Esophagus squamous epithelium (tissue), 4 donors: ENCODE measurements at regions not wholly inside any gene's neighbourhood (a gene's known extent, or its start where the extent isn't known, plus 50 kb on each side); places are given as distances from the start of the nearest gene placed in this dataset.

Source experiments
- POLR2A ChIP-seq, 4 donors: fragments of 450-650 bp; IDR thresholded peaks; one replicate each; pipeline ENCODE4 v1.6.1; 2017; ENCODE audit warnings: antibody characterized with exemption in 4 of 4, mild to moderate bottlenecking in 4 of 4, moderate library complexity in 3 of 4
- TF ChIP-seq, protein P1 (sequence below), 6 experiments: fragments of 450-650 bp in 4 of 6; fragments of 200-600 bp in 2 of 6; sonication (generic) in 2 of 6; IDR thresholded peaks; one replicate each; pipeline ENCODE4 v1.5.1; 2016 to 2019; ENCODE audit warnings: antibody characterized with exemption in 6 of 6, mild to moderate bottlenecking in 4 of 6, moderate library complexity in 4 of 6

DNA sequence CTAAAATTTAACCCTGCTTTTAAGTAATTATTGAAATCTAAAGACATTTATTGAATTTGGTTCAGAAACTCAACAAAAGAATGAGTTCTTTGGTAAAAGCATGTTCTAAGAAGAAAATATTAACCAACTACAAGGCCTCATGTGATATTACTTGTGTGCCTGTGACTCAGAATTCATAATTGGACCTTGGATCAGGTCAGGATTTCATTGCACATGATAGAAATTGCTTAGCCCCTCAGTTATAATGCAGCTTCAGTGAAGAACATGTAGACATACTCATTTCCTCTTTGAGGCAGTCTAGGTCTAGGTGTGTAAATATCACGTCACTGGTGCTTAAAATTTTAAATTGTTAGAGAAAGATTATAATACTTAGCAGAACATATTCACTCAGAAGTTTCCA is 410.0 kb upstream of the SOX9 start:
- TF ChIP-seq, protein P1, sequence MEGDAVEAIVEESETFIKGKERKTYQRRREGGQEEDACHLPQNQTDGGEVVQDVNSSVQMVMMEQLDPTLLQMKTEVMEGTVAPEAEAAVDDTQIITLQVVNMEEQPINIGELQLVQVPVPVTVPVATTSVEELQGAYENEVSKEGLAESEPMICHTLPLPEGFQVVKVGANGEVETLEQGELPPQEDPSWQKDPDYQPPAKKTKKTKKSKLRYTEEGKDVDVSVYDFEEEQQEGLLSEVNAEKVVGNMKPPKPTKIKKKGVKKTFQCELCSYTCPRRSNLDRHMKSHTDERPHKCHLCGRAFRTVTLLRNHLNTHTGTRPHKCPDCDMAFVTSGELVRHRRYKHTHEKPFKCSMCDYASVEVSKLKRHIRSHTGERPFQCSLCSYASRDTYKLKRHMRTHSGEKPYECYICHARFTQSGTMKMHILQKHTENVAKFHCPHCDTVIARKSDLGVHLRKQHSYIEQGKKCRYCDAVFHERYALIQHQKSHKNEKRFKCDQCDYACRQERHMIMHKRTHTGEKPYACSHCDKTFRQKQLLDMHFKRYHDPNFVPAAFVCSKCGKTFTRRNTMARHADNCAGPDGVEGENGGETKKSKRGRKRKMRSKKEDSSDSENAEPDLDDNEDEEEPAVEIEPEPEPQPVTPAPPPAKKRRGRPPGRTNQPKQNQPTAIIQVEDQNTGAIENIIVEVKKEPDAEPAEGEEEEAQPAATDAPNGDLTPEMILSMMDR (IDR thresholded peaks at IDR 0.05): no peak
- no peak for TF ChIP-seq POLR2A (IDR thresholded peaks at IDR 0.05)
